Epithelial cell of prostate (primary cell): ENCODE measurements at regions not wholly inside any gene's neighbourhood (a gene's known extent, or its start where the extent isn't known, plus 50 kb on each side); places are given as distances from the start of the nearest gene placed in this dataset.
A peak's percentile ranks its signal among the peaks of the same experiment; 100 is the strongest.

Experiments
- DNase-seq: peaks from one replicate; pipeline ENCODE4 v3.0.0-alpha.2; 2011; ENCODE audit warnings: low read depth, low spot score
- H3K27ac ChIP-seq: fragments of 450-650 bp; 2 replicates; pipeline ENCODE4 v1.5.1; 2017; ENCODE audit warnings: mild to moderate bottlenecking

GRCh38 chr5:145226726-145227125, 608.4 kb downstream of the PRELID2 start:
- DNase-seq = no peak
- H3K27ac ChIP-seq = no peak overlapping the region

- H3K27ac ChIP-seq = no peak overlapping the region
- DNase-seq = no peak
Measured at GRCh38 chr5:145225529-145225928, 609.6 kb downstream of the PRELID2 start.

- no peak for DNase-seq
- no peak overlapping the region for H3K27ac ChIP-seq
Measured at GRCh38 chr5:145223582-145223981, 611.6 kb downstream of the PRELID2 start.

- no peak for DNase-seq
- no peak overlapping the region for H3K27ac ChIP-seq
Measured at GRCh38 chr5:145222622-145223021, 612.5 kb downstream of the PRELID2 start.

- no peak for DNase-seq
- H3K27ac ChIP-seq = no peak overlapping the region
Measured at GRCh38 chr5:145221416-145221815, 613.7 kb downstream of the PRELID2 start.

- H3K27ac ChIP-seq = no peak overlapping the region
Measured at GRCh38 chr5:145220481-145220880, 614.7 kb downstream of the PRELID2 start.

GRCh38 chr5:145218982-145219381, 616.2 kb downstream of the PRELID2 start:
- no peak for DNase-seq
- H3K27ac ChIP-seq = no peak overlapping the region

More at GRCh38 chr5:145220481-145220880, 614.7 kb downstream of the PRELID2 start:
- peak; percentile 10 for DNase-seq

GRCh38 chr5:145218019-145218418, 617.1 kb downstream of the PRELID2 start:
- H3K27ac ChIP-seq = no peak overlapping the region
- DNase-seq = no peak

- no peak for DNase-seq
- no peak overlapping the region for H3K27ac ChIP-seq
Measured at GRCh38 chr5:145210020-145210419, 625.1 kb downstream of the PRELID2 start.

GRCh38 chr5:145205546-145205945, 629.6 kb downstream of the PRELID2 start:
- no peak for DNase-seq
- no peak overlapping the region for H3K27ac ChIP-seq

GRCh38 chr5:145204743-145205142, 630.4 kb downstream of the PRELID2 start:
- H3K27ac ChIP-seq = no peak overlapping the region
- no peak for DNase-seq

GRCh38 chr5:145203193-145203592, 631.9 kb downstream of the PRELID2 start:
- DNase-seq = no peak

GRCh38 chr5:145198525-145199260, 636.4 kb downstream of the PRELID2 start:
- DNase-seq = no peak
- no peak overlapping the region for H3K27ac ChIP-seq

More at GRCh38 chr5:145203193-145203592, 631.9 kb downstream of the PRELID2 start:
- H3K27ac ChIP-seq = no peak overlapping the region

- no peak for DNase-seq
- H3K27ac ChIP-seq = no peak overlapping the region
Measured at GRCh38 chr5:145189746-145190145, 645.4 kb downstream of the PRELID2 start.

- DNase-seq = no peak
- no peak overlapping the region for H3K27ac ChIP-seq
Measured at GRCh38 chr5:145180371-145180770, 654.8 kb downstream of the PRELID2 start.

GRCh38 chr5:145178641-145179523, 656.3 kb downstream of the PRELID2 start:
- H3K27ac ChIP-seq = no peak overlapping the region
- no peak for DNase-seq

GRCh38 chr5:145176041-145176440, 659.1 kb downstream of the PRELID2 start:
- DNase-seq = no peak
- H3K27ac ChIP-seq = no peak overlapping the region

- no peak overlapping the region for H3K27ac ChIP-seq
- no peak for DNase-seq
Measured at GRCh38 chr5:145166110-145166509, 669.0 kb downstream of the PRELID2 start.

GRCh38 chr5:145163876-145164275, 671.3 kb downstream of the PRELID2 start:
- H3K27ac ChIP-seq = no peak overlapping the region
- DNase-seq = no peak

GRCh38 chr5:145162626-145163025, 672.5 kb downstream of the PRELID2 start:
- DNase-seq = no peak

GRCh38 chr5:145161391-145161790, 673.8 kb downstream of the PRELID2 start:
- DNase-seq = no peak

More at GRCh38 chr5:145162626-145163025, 672.5 kb downstream of the PRELID2 start:
- H3K27ac ChIP-seq = no peak overlapping the region

More at GRCh38 chr5:145161391-145161790, 673.8 kb downstream of the PRELID2 start:
- H3K27ac ChIP-seq = no peak overlapping the region
